Islet of Langerhans (tissue), 1 donor: ENCODE measurements at regions not wholly inside any gene's neighbourhood (a gene's known extent, or its start where the extent isn't known, plus 50 kb on each side); places are given as distances from the start of the nearest gene placed in this dataset.
"Not testable (repeated sequence)": the region's sequence is repeated elsewhere in the genome, so short reads cannot be mapped to it uniquely, and the experiment has no call there.

ENCODE experiments used
- FAIRE-seq: peaks from one replicate; lab custom pipeline; 2011; peaks lifted over from hg19 to GRCh38; lab: Jason Lieb, UNC

GRCh38 chr3:31290046-31290445 is 242.7 kb upstream of the STT3B start:
- no peak for FAIRE-seq

GRCh38 chr3:31291818-31292217 is 240.9 kb upstream of the STT3B start:
- FAIRE-seq: no peak

- FAIRE-seq: no peak
Measured at GRCh38 chr3:31294430-31295149, 238.1 kb upstream of the STT3B start.

- no peak for FAIRE-seq
Measured at GRCh38 chr3:31295150-31295765, 237.5 kb upstream of the STT3B start.

GRCh38 chr3:31297726-31298298 is 234.9 kb upstream of the STT3B start:
- FAIRE-seq: no peak

GRCh38 chr3:31300456-31301443 is 232.0 kb upstream of the STT3B start:
- no peak for FAIRE-seq

GRCh38 chr3:31302343-31302742 is 230.4 kb upstream of the STT3B start:
- FAIRE-seq: no peak

GRCh38 chr3:31305340-31305739 is 227.4 kb upstream of the STT3B start:
- FAIRE-seq: no peak

- no peak for FAIRE-seq
Measured at GRCh38 chr3:31307131-31307785, 225.5 kb upstream of the STT3B start.

GRCh38 chr3:31311559-31311958 is 221.2 kb upstream of the STT3B start:
- no peak for FAIRE-seq

GRCh38 chr3:31312400-31312799 is 220.3 kb upstream of the STT3B start:
- no peak for FAIRE-seq

GRCh38 chr3:31314258-31314657 is 218.5 kb upstream of the STT3B start:
- no peak for FAIRE-seq

- FAIRE-seq: no peak
Measured at GRCh38 chr3:31319332-31319731, 213.4 kb upstream of the STT3B start.

GRCh38 chr3:31321620-31322019 is 211.1 kb upstream of the STT3B start:
- no peak for FAIRE-seq

GRCh38 chr3:31322460-31322859 is 210.3 kb upstream of the STT3B start:
- FAIRE-seq: no peak

GRCh38 chr3:31327826-31328357 is 204.8 kb upstream of the STT3B start:
- FAIRE-seq: not testable (repeated sequence)

- no peak for FAIRE-seq
Measured at GRCh38 chr3:31331278-31331677, 201.4 kb upstream of the STT3B start.

GRCh38 chr3:31341130-31341529 is 191.6 kb upstream of the STT3B start:
- no peak for FAIRE-seq

- FAIRE-seq: no peak
Measured at GRCh38 chr3:31343075-31343474, 189.7 kb upstream of the STT3B start.

GRCh38 chr3:31345581-31345980 is 187.1 kb upstream of the STT3B start:
- no peak for FAIRE-seq

- no peak for FAIRE-seq
Measured at GRCh38 chr3:31346542-31346979, 186.2 kb upstream of the STT3B start.
